ENCODE measurements at regions not wholly inside any gene's neighbourhood (a gene's known extent, or its start where the extent isn't known, plus 50 kb on each side); places are given as distances from the start of the nearest gene placed in this dataset.

GRCh38 chrX:25072247-25072646 lies 56.5 kb upstream of the ARX start:
- no peak for TF ChIP-seq CTCF (IDR thresholded peaks at IDR 0.05; ENCODE audit: poor library complexity)
- TF ChIP-seq EZH2phosphoT487 (IDR thresholded peaks at IDR 0.05; ENCODE audit: low read depth, severe bottlenecking, unreplicated experiment) = no peak
